MCF 10A (cell line): ENCODE measurements at regions not wholly inside any gene's neighbourhood (a gene's known extent, or its start where the extent isn't known, plus 50 kb on each side); places are given as distances from the start of the nearest gene placed in this dataset.

Experiments
- BruUV-seq: library from RNA; stranded (reverse); fragments of 400-500 nt; replicated peaks from 2 replicates; lab custom pipeline; 2021; lab: Mats Ljungman, UMichigan
- CTCF ChIA-PET: fragments of 300-600 bp; sonication (Branson Sonifier 250); formaldehyde crosslinking; extraction: SDS; loops from one replicate; lab custom pipeline; 2021; ENCODE audit warnings: antibody characterized with exemption, inconsistent platforms; lab: Yijun Ruan, JAX
- POLR2A ChIA-PET: fragments of 300-600, 350-650 bp; sonication (Branson Sonifier 250); formaldehyde crosslinking; extraction: SDS; loops from one replicate; lab custom pipeline; 2020; ENCODE audit warnings: antibody characterized with exemption, inconsistent platforms; lab: Yijun Ruan, JAX
- DNase-seq: peaks from one replicate; pipeline ENCODE4 v3.0.0-alpha.2; 2018; ENCODE audit not compliant: unreplicated experiment
- H3K27ac Mint-ChIP-seq: one replicate; pipeline ENCODE4 v1.8.0; 2022; ENCODE audit warnings: mild to moderate bottlenecking, low read depth, mixed read lengths; ENCODE audit not compliant: unreplicated experiment
- H3K27me3 Mint-ChIP-seq: one replicate; pipeline ENCODE4 v1.8.0; 2022; ENCODE audit warnings: mixed read lengths; ENCODE audit not compliant: insufficient read depth, unreplicated experiment
- H3K36me3 Mint-ChIP-seq: one replicate; pipeline ENCODE4 v1.8.0; 2022; ENCODE audit warnings: mild to moderate bottlenecking, moderate library complexity, mixed read lengths; ENCODE audit not compliant: insufficient read depth, unreplicated experiment
- H3K4me1 Mint-ChIP-seq: one replicate; pipeline ENCODE4 v1.8.0; 2022; ENCODE audit warnings: mixed read lengths; ENCODE audit not compliant: insufficient read depth, unreplicated experiment
- H3K4me3 Mint-ChIP-seq: one replicate; pipeline ENCODE4 v1.8.0; 2022; ENCODE audit warnings: mild to moderate bottlenecking, moderate library complexity, mixed read lengths; ENCODE audit not compliant: unreplicated experiment
- H3K9me3 Mint-ChIP-seq: one replicate; pipeline ENCODE4 v1.8.0; 2022; ENCODE audit warnings: mixed read lengths; ENCODE audit not compliant: unreplicated experiment
- CTCF ChIP-seq: fragments of 200-600 bp; IDR thresholded peaks from one replicate; pipeline ENCODE4 v1.8.0; 2022; ENCODE audit warnings: antibody characterized with exemption, mild to moderate bottlenecking; ENCODE audit not compliant: unreplicated experiment
- intact Hi-C: fragments of 100-400 bp; cut with micrococcal nuclease; formaldehyde crosslinking; loops from 2 replicates; pipeline ENCODE4 v1.14.1; 2022

DNA sequence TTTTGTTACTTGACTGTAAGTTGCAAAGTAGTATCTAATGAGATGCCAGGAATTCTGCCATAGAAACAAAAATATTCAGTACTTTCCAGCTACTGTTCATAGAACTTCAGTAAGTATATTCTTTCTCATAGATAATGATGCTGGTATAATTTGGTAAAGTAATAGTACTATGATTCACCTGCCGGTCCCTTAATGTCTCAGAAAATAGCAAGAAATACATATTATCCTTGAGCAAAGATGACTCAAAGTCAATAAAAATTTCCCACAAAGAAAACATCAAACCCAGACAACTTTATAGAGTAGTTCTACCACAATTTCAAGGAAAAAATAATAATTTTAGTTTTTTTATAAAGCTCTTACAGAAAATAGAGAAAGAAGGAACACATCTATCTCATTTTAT lies 105.4 kb downstream of the EPDR1 start:
- Mint-ChIP-seq H3K9me3 (no peaks in the 10 kb centered on the region), H3K4me1 (no peaks in the 10 kb centered on the region), H3K27ac (no peak overlapping the region), H3K36me3 (no peaks in the 10 kb centered on the region), H3K27me3 (peaks cover 21% of the 10 kb centered on the region), H3K4me3 (no peak overlapping the region)
- no TSS peak for BruUV-seq
- ChIA-PET POLR2A (no interaction called here), CTCF (interaction anchor here (1.0 kb wide), 1 partner anchor 115 kb away, joined by 3 read pairs; no protein-coding TSS in a partner anchor)
- TF ChIP-seq CTCF, result no peak
- intact Hi-C loops, result no loop called here
- no peak for DNase-seq

- TF ChIP-seq CTCF, result no peak
- Mint-ChIP-seq H3K36me3 (no peaks in the 10 kb centered on the region), H3K9me3 (no peaks in the 10 kb centered on the region), H3K27ac (no peak overlapping the region), H3K4me3 (no peak overlapping the region), H3K27me3 (peaks cover 28% of the 10 kb centered on the region), H3K4me1 (no peaks in the 10 kb centered on the region)
- intact Hi-C loops, result no loop called here
- ChIA-PET POLR2A (no interaction called here), CTCF (interaction anchor here (0.6 kb wide), 1 partner anchor 120 kb away, joined by 3 read pairs; no protein-coding TSS in a partner anchor)
- no TSS peak for BruUV-seq
- no peak for DNase-seq
These were observed 107.5 kb downstream of the EPDR1 start for GRCh38 chr7:38027884-38028455.

GRCh38 chr7:38034062-38034908 lies 113.8 kb downstream of the EPDR1 start:
- no peaks in the 10 kb centered on the region for H3K4me1 Mint-ChIP-seq
- TF ChIP-seq CTCF, result no peak
- peak overlapping the region; percentile 33 for H3K27ac Mint-ChIP-seq
- peaks cover 28% of the 10 kb centered on the region for H3K27me3 Mint-ChIP-seq
- no peaks in the 10 kb centered on the region for H3K9me3 Mint-ChIP-seq
- ChIA-PET CTCF (no interaction called here), POLR2A (no interaction called here)
- no peak for DNase-seq
- intact Hi-C loops, result no loop called here
- H3K4me3 Mint-ChIP-seq, result no peak overlapping the region
- no TSS peak for BruUV-seq
- H3K36me3 Mint-ChIP-seq, result no peaks in the 10 kb centered on the region

DNA sequence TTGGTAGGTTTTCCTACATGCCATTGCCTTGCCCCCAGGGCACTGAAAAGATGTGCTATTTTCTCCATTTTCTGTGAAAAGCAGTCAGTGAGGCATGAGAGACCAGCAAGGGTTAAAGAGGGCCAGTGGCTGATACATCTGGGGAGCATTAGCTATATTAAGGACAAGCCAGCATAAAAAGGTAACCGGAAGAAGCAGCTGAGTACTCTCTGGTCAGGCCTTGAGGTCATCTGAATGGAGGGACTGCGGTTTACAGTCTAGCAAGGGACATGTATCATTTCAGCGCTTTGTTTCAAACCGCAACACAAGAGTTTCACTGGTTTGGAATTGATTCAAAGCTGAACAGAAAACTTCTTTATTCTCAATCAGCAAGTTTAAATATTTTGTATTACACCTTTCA lies 120.4 kb downstream of the EPDR1 start:
- Mint-ChIP-seq H3K9me3 (no peaks in the 10 kb centered on the region), H3K4me1 (no peaks in the 10 kb centered on the region), H3K36me3 (no peaks in the 10 kb centered on the region), H3K27ac (no peak overlapping the region), H3K27me3 (peaks cover 3% of the 10 kb centered on the region), H3K4me3 (no peak overlapping the region)
- TF ChIP-seq CTCF, result no peak
- POLR2A ChIA-PET, result no interaction called here
- CTCF ChIA-PET, result no interaction called here
- DNase-seq, result no peak
- BruUV-seq, result no TSS peak
- intact Hi-C loops, result no loop called here
